NCI-H748 (cell line): ENCODE measurements at regions not wholly inside any gene's neighbourhood (a gene's known extent, or its start where the extent isn't known, plus 50 kb on each side); places are given as distances from the start of the nearest gene placed in this dataset.
"Not testable (repeated sequence)": the region's sequence is repeated elsewhere in the genome, so short reads cannot be mapped to it uniquely, and the experiment has no call there.

ENCODE experiments used
- DNase-seq: peaks from one replicate; lab custom pipeline; 2025; ENCODE audit not compliant: unreplicated experiment; lab: John Stamatoyannopoulos, UW

GRCh38 chr22:47872761-47873535, 1110.5 kb downstream of the TBC1D22A start:
- DNase-seq: no peak

DNA sequence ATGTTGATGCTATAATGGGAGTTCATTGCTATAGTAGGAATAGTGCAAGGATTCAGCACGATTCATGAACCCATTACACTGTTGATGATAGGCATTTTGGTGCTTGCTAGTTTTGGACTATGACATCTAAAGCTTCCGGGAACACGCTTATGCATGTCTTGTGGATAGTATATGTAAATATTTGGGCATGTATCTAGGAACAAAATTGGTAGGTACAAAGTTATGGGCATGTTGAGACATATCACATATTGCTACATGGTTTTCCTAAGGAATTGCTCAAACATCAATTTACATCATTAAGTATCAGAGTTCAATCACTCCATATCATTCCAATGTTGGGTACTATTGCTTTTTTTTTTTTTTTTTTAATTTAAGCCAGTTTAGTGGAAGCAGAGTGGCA, 1103.2 kb downstream of the TBC1D22A start:
- no peak for DNase-seq

- no peak for DNase-seq
Measured at GRCh38 chr22:47862394-47862793, 1099.9 kb downstream of the TBC1D22A start.

DNA sequence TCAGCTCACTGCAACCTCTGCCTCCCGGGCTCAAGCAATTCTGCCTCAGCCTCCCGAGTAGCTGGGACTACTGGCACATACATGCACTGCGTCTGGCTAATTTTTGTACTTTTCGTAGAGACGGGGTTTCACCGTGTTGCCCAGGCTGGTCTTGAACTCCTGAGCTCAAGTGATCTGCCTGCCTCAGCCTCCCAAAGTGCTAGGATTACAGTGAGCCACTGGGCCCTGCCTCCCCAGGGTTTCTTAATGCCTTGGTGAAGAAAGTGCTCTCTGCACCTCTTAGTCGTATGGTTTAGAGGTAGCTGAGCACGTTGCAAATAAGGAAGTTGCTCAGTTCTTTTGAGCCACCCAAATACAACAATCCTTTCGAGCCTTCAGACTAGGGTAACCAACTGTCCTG, 1098.5 kb downstream of the TBC1D22A start:
- DNase-seq: not testable (repeated sequence)

- no peak for DNase-seq
Measured at GRCh38 chr22:47859881-47860525, 1097.6 kb downstream of the TBC1D22A start.

- no peak for DNase-seq
Measured at GRCh38 chr22:47858773-47859306, 1096.4 kb downstream of the TBC1D22A start.

- no peak for DNase-seq
Measured at GRCh38 chr22:47854680-47855079, 1092.2 kb downstream of the TBC1D22A start.

- DNase-seq: no peak
Measured at GRCh38 chr22:47854251-47854650, 1091.8 kb downstream of the TBC1D22A start.

- DNase-seq: no peak
Measured at GRCh38 chr22:47853750-47854149, 1091.3 kb downstream of the TBC1D22A start.

- DNase-seq: peak; percentile 16
Measured at GRCh38 chr22:47851586-47851985, 1089.1 kb downstream of the TBC1D22A start.

- DNase-seq: peak; percentile 88
Measured at GRCh38 chr22:47850644-47851151, 1088.2 kb downstream of the TBC1D22A start.

DNA sequence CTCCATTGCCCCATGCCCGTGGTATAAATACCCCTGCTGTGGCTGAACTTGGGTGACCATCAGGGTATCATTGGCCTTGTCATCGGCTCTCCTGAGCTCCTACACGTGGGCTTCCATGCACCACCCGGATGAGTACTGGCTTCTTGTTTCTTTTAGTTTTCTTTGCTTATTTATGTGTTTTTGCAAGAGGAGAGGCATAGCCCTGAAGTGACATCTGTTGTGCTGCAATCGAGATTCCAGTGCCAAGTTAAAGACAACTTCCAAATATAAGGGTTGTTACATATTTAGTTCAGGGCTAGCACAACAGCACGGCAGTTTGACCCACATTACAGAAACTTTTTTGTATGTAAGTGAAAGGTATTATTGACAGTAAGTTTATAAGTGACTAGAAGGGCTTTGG, 1087.1 kb downstream of the TBC1D22A start:
- DNase-seq: no peak

DNA sequence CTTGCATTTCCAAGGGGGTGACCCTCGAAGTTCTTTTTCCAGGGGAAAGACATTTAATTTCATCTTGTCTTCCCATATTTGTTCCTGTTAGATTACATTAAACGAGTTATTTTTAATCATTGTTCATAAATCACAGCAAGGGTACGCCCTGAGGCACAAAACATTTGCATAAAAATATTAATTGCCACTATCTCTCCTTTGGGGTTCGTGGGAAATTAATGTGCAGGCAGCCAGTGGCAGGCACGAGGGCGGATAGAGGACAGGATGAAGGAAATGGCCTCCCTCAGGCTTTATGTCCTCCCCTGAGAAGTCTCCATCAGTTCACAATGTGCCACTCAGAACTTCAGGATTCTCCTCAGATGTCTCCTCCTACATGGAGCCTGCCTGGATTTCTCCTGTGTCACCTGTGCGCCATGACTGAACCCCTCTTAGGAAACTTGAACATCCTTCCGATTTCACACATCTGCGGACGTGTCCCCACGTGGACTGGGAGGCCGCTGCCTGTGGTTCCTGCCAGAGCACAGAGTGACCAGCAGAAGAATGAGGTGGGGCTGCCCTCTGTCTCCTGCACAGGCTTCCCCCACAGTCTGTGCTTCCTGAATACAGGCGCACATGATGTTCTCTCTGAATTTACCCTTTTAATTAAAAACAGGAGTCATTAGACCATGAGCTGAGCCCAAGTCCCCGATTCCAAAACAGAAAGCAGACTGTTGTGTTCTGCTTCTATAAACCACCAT, 1085.9 kb downstream of the TBC1D22A start:
- no peak for DNase-seq

- DNase-seq: no peak
Measured at GRCh38 chr22:47847131-47847890, 1084.9 kb downstream of the TBC1D22A start.

DNA sequence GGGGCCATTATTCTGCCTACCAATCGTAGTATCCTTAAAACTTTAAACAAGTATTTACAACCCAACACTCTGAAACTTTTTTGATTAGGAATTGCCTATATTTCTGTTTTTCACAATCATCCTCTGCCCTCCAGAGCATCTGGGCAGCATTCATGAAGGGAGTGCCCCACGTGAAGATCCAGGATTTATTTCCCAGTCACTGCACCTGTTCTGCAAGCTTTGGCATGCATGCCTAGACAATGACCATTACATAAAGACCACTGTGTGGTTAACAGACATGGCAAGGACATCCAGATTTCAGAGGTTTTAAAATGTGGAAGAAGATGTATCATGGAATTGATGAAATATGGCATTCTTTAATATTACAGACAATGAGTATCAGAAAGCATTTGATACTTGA, 1083.8 kb downstream of the TBC1D22A start:
- no peak for DNase-seq

DNA sequence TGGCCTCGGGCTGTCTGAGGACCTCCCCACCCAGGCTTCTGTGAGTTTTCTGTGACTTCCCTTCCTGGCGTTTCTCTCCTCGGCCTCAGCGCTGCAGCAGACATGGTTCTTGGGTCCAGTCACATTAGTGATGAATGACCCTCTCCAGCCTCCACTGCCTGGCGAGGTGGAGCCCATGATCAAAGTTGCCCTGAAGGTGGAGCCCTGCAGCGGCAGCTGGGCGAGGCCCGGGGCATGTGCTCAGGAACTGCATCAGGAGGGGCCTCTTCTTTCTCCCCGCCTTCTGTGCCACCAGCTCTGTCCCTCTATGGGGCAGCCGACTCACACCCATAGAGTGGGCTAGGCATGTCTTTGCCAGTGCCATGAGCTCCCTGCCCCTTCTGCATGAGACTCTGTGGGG, 1079.7 kb downstream of the TBC1D22A start:
- no peak for DNase-seq

GRCh38 chr22:47841156-47841555, 1078.7 kb downstream of the TBC1D22A start:
- no peak for DNase-seq

DNA sequence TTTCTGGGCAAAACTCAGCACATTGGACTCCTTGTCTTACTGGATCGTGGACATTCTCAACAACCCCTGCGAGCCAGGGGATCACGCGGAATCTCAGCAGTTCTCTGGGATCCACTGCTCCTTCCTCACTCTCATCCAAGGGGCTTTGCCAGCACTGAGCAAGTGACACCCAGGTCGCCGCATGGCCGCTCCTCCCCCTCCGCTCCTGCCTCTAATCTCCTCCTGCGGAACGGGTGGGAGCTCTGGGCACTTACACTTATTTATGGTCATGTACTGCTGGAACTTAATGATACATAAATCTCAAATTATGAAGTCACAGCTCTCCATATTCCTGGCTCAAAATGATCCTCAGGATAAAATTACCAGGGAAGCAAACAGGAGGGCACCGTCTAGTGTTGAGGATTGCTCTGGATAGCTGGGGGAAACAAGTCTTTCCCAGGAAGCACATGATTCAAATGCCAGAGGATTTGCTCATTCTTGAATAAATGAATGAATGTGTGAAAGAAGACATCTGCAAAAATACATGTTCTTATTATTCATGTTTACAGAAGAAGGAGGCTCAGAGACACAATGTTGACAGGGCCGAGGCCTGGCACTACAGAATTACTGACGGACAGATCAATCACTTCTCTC, 1077.3 kb downstream of the TBC1D22A start:
- no peak for DNase-seq

- DNase-seq: peak; percentile 50
Measured at GRCh38 chr22:47837703-47838102, 1075.3 kb downstream of the TBC1D22A start.

DNA sequence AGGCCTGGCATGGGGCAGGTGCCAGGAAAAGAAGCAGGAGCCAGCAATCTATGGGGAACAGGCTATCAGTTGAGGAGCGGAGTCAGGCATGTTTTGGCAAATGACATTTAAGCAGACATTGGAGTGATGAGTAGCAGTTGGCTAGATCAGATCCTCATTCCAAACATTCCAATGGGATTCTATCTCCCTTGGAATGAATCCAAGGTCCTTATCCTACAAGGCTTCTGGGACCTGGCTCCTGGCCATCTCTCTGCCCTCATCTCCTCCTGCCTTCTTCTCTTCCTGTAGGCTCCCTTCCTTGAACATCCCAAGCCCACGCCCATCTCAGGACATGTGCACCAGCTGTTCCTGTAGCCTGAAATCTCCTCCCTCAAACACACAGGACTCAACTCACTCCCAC, 1074.5 kb downstream of the TBC1D22A start:
- no peak for DNase-seq
